ENCODE measurements at regions not wholly inside any gene's neighbourhood (a gene's known extent, or its start where the extent isn't known, plus 50 kb on each side); places are given as distances from the start of the nearest gene placed in this dataset.

DNA sequence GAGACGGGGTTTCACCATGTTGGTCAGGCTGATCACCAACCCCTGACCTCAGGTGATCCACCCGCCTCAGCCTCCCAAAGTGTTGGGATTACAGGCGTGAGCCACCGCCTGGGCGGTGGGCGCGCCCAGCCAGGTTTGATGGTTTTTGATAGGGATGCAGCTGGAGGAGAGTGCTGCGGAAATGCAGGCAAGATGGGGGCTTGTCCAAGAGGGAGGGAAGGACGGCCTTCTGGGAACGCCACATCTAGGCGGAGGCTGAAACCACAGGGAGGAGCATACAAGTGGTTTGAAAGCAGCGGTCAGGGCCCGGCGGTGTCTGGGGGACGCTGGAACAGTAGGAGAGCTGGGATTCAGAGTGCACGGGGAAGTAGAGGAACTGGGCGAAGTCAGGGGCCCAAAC lies 134.6 kb downstream of the VRK1 start:
- no peak overlapping the region for H3K4me3 ChIP-seq (ENCODE audit: control insufficient read depth, low read depth, low read length)
- TF ChIP-seq, protein P1, sequence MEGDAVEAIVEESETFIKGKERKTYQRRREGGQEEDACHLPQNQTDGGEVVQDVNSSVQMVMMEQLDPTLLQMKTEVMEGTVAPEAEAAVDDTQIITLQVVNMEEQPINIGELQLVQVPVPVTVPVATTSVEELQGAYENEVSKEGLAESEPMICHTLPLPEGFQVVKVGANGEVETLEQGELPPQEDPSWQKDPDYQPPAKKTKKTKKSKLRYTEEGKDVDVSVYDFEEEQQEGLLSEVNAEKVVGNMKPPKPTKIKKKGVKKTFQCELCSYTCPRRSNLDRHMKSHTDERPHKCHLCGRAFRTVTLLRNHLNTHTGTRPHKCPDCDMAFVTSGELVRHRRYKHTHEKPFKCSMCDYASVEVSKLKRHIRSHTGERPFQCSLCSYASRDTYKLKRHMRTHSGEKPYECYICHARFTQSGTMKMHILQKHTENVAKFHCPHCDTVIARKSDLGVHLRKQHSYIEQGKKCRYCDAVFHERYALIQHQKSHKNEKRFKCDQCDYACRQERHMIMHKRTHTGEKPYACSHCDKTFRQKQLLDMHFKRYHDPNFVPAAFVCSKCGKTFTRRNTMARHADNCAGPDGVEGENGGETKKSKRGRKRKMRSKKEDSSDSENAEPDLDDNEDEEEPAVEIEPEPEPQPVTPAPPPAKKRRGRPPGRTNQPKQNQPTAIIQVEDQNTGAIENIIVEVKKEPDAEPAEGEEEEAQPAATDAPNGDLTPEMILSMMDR (IDR thresholded peaks at IDR 0.05; ENCODE audit: control insufficient read depth, insufficient read depth, low read depth, low read length, missing control alignments), result no peak
- DNase-seq (ENCODE audit: low read depth), result no peak

DNA sequence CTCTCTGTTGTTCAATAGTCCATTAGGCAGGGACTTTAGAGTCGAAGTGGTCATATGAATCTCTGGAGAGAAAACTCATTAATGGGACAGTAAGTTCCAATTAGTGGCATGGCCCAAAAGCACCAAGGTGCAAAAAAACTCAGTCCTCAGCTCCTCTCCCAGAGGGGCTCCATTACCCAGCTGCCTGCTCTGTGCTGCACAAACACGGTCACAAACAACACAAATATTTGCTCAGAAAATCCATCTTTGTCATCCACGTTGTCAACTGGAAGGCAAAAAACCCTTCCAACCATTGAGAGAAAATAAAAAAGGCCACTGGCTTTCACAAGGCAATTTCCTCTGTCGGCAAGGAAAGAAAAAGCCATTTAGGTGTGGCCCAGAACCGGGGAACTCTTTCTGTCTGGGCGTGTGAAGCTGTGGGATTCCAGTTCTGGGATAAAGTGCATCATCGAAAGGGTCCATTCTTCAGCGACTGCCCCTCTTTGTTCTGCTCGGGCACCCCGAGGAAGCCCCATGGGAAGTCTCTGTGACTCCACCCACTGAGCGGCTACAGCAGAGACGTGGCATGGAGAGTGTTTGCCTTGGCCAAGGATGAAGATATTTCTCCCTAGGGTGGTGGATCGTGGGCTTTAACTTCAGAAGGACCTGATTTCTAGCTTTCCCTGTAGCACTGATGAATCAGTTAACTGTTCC lies 137.6 kb downstream of the VRK1 start:
- no peak for DNase-seq (ENCODE audit: low read depth)
- TF ChIP-seq, protein P1 (IDR thresholded peaks at IDR 0.05; ENCODE audit: control insufficient read depth, insufficient read depth, low read depth, low read length, missing control alignments), result no peak
- H3K4me3 ChIP-seq (ENCODE audit: control insufficient read depth, low read depth, low read length), result no peak overlapping the region

DNA sequence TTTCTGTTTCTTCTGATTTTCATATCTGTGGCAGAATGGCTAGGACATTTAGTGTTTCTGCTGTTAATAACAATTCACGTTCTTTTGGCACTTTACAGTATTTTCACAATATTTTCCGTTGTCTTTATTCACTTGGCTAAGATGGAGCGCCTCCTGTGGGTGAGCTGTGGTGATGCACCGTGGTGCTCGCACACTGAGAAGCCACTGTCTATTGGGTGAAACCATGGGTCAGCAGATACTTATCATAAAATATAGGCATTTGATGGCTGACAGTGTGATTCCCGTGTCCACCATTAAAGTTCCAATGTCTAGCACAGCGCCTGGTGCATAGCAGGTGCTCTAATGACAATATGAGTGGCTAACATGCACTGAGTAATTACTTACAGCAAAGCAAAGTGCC lies 141.8 kb downstream of the VRK1 start:
- no peak for DNase-seq (ENCODE audit: low read depth)
- no peak overlapping the region for H3K4me3 ChIP-seq (ENCODE audit: control insufficient read depth, low read depth, low read length)
- TF ChIP-seq, protein P1 (IDR thresholded peaks at IDR 0.05; ENCODE audit: control insufficient read depth, insufficient read depth, low read depth, low read length, missing control alignments), result peak; percentile 4

DNA sequence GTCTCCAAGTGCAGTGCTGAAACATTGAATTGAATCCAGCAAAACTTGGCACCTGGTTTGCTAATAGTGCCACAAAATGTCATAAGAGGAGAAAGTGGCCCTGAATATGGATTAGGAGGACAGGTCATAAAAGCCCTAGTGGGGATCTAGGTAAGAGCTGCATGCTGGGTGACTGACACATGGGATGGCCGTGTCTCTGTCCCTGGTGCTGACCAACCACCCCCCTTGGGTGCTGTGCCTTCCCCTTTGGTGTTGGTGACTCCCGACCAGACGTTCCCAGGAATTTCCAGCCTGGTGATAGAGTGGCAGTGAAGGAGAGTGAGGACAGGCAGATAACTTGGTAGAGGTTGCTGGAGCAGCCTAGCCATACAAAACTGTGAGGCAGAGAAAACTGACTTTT lies 142.8 kb downstream of the VRK1 start:
- H3K4me3 ChIP-seq (ENCODE audit: control insufficient read depth, low read depth, low read length), result no peak overlapping the region
- TF ChIP-seq, protein P1 (IDR thresholded peaks at IDR 0.05; ENCODE audit: control insufficient read depth, insufficient read depth, low read depth, low read length, missing control alignments), result no peak
- no peak for DNase-seq (ENCODE audit: low read depth)

DNA sequence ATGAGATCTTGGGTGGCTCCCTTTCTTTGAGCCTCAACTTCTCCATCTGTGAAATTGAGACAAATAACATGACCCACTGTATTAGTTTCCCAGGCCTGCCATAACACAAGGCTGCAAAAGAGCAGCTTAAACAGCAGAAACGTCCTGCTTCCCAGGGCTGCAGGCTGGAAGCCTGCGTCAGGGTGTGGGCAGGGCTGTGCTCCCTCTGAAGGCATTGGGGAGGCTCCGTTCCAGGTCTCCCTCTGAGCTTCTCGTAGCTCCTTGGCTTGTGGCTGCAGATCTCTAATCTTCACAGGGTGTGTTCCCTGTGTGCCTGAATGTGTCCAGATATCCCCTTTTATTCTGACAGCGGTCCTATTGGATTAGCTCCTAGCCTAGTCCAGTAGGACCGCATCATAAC lies 147.1 kb downstream of the VRK1 start:
- no peak overlapping the region for H3K4me3 ChIP-seq (ENCODE audit: control insufficient read depth, low read depth, low read length)
- no peak for DNase-seq (ENCODE audit: low read depth)
- TF ChIP-seq, protein P1 (IDR thresholded peaks at IDR 0.05; ENCODE audit: control insufficient read depth, insufficient read depth, low read depth, low read length, missing control alignments), result no peak

DNA sequence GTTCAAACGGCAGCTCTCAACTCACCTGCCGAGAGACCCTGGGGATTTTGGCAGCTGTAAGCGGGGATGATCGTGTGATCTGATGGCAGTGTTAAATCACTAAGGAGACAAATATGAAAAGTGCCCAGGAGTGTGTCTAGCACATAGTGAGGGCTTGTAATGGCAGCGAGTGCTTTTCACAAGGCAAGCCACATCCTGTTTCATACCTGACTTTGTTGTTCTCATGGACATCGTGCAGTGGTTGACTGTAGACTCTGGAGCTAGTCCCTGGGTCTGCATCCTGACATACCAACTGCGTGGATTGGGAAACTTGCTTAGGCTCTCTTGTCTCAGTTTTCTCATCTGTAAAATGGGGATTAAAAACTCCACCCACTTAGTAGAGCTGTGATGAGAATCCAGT lies 148.5 kb downstream of the VRK1 start:
- H3K4me3 ChIP-seq (ENCODE audit: control insufficient read depth, low read depth, low read length), result no peak overlapping the region
- no peak for DNase-seq (ENCODE audit: low read depth)
- TF ChIP-seq, protein P1 (IDR thresholded peaks at IDR 0.05; ENCODE audit: control insufficient read depth, insufficient read depth, low read depth, low read length, missing control alignments), result no peak

All from AG09309 (cell line).